Omental fat pad (tissue), 3 donors: ENCODE measurements at regions not wholly inside any gene's neighbourhood (a gene's known extent, or its start where the extent isn't known, plus 50 kb on each side); places are given as distances from the start of the nearest gene placed in this dataset.

Experiments
- ATAC-seq: fragments of 150-250 bp; one replicate; pipeline ENCODE4 v1.9.1; 2016; ENCODE audit warnings: mild to moderate bottlenecking, moderate library complexity; ENCODE audit not compliant: low FRiP score
- DNase-seq: peaks from one replicate; pipeline ENCODE4 v3.0.0-alpha.2; 2019; ENCODE audit warnings: low spot score
- TF ChIP-seq, protein P1 (sequence below), 3 donors: fragments of 450-650 bp; IDR thresholded peaks; one replicate each; pipeline ENCODE4 v1.5.1; 2016 to 2017; ENCODE audit warnings: antibody characterized with exemption in 3 of 3, mild to moderate bottlenecking in 3 of 3, moderate library complexity in 2 of 3

DNA sequence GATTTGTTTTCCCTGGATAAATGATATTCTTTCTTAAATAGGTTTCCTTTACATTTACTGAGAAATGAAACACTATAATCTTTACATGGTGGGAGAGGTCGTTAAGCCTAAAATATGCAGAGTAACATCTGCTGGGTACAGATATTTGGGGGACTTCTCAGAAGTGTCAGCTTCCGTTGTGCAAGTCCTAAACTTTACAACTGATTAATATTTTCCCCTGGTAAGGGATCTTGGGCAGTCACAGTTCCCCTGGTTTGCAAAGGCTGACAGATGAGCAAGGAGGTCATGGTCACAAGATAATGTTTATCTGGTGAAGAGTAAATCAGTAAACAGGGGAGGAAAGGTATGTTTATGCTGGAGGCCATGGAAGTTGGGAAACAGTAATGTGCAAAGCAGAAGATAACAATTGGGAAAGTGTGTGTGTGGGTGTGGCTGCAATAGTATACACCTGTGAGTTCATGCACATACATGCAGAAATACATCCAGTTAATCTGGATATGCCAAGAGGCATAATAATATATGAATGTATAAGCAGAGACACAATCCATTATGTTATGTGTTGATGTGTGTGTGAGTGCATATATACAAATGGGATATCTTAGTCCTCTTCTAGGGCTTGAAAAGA is 508.2 kb upstream of the FAM241A start:
- ATAC-seq: no peak
- TF ChIP-seq, protein P1, sequence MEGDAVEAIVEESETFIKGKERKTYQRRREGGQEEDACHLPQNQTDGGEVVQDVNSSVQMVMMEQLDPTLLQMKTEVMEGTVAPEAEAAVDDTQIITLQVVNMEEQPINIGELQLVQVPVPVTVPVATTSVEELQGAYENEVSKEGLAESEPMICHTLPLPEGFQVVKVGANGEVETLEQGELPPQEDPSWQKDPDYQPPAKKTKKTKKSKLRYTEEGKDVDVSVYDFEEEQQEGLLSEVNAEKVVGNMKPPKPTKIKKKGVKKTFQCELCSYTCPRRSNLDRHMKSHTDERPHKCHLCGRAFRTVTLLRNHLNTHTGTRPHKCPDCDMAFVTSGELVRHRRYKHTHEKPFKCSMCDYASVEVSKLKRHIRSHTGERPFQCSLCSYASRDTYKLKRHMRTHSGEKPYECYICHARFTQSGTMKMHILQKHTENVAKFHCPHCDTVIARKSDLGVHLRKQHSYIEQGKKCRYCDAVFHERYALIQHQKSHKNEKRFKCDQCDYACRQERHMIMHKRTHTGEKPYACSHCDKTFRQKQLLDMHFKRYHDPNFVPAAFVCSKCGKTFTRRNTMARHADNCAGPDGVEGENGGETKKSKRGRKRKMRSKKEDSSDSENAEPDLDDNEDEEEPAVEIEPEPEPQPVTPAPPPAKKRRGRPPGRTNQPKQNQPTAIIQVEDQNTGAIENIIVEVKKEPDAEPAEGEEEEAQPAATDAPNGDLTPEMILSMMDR (IDR thresholded peaks at IDR 0.05): no peak
- no peak for DNase-seq

DNA sequence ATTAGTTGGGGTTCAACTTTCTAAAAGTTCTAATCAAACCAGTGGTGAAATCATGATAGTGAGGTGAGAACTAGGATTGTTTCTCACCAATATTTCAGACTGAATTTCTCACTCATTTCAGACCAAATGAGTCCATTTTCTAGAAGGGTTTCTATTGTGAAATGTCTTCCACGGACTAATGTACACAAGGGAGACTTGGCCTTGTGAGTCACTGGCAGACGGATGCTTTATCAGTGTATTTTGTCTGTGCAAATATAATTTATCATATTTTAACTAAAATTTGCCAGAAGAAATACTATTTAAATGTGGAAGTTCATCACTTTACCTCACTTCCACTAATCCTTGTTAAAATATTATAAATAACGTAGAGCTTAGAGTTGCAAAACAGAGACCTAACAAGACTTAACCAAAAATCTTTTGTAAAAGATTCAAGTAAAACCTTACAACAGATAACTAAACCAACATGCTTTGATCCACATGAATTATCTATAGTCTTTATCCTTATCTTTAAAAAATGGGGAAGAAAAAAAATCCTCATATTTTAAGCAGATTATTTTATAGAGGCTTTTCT is 506.0 kb upstream of the FAM241A start:
- ATAC-seq (no peak), DNase-seq (no peak)
- TF ChIP-seq, protein P1 (IDR thresholded peaks at IDR 0.05): no peak

DNA sequence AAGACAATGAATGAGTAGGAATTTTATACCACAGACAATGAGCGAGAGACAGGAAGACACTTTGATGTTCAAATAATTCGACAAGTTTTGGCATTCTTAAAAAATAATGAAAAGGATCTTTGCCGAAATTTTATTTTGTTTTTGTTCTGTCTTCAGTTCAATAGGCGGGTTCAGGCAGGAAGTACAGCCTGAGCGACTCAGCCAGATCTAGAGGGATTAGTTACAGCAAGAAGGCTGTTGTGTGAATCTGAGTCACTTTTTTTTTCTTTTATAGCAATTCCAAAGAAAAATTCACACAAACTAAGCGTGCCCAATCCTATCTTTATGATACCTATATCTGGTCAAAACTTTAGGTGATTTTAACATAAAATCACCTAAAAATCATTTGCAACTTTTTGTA is 505.4 kb upstream of the FAM241A start:
- ATAC-seq (no peak), DNase-seq (no peak)
- TF ChIP-seq, protein P1 (IDR thresholded peaks at IDR 0.05): no peak

DNA sequence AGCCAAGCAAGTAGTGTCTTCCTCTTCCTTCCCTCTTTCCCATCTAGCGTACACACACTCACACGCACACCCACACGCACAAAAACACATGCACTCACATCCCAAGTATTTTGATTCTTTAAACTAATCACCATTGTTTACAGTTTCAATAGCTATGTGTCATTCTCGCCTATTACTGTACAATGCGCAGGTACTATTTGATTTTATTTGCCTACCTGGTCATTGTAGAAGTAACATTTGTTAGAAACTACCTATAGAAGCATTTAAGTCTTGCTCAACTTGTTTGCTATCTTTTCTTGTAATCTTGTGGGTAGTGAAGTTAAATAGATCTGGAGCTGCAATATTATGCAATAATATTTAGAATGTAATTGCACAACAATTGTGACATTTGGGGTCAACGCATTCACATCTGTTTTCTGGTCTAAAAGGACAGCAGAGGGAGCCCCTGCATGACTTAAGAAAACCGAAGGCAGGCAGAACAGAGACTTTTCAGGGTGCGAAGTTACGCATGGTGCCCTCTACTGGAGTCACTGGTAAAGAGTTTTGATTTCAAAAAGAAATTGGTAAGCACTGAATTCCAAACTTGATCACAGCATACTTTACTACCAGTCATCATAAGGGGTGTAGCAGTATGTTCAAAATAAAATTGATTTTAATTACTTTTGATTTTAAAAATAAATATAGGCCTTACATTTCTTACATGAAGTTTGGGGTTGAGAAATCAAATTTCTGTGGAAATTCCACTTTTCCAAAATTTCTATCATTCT is 503.3 kb upstream of the FAM241A start:
- no peak for DNase-seq
- peak; percentile 87 for ATAC-seq
- TF ChIP-seq, protein P1 (IDR thresholded peaks at IDR 0.05): no peak

DNA sequence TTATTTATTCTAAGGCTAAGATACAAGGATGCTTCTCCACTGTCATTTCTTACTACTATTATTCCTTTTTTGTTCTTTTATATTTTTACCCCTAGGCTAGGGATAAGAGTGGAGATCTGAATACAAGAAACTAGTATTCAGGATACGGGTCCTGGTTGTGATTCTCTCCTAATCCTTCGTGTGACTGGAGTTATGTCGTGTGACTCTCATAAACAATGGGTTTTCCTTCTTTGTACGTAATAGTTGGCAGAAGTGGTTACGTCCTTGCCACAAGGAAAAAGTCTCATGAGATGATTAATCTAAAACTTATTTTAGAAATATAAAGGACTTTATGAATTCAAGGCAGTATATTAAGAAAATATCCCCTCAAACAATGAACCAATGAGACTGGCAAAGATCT is 497.2 kb upstream of the FAM241A start:
- DNase-seq: no peak
- TF ChIP-seq, protein P1 (IDR thresholded peaks at IDR 0.05): no peak
- ATAC-seq: no peak

DNA sequence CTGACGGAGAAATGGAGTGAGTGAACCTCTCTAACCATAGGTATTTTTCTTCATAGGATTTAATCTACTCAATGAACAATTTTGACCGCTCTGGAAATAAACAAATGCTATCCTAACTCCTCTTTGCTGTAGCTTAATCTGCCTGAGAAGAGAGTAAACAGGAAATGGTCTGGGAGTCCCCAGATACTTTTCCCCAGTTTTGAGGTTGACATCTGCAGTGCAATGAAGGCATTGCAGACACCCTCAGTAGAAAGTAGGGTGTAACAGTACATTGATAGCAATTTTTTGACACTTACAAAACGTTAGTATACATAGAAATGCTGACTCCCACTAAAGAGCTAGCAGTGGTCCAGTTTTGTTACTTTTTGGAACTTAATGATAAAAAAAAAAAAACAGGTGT is 495.9 kb upstream of the FAM241A start:
- TF ChIP-seq, protein P1 (IDR thresholded peaks at IDR 0.05): no peak
- DNase-seq (no peak), ATAC-seq (no peak)
